GM13976 (cell line): ENCODE measurements at regions not wholly inside any gene's neighbourhood (a gene's known extent, or its start where the extent isn't known, plus 50 kb on each side); places are given as distances from the start of the nearest gene placed in this dataset.

Source experiments
- DNase-seq: peaks from one replicate; pipeline ENCODE4 v3.0.0; 2012; ENCODE audit warnings: low spot score
- CTCF ChIP-seq: IDR thresholded peaks from 2 replicates; pipeline ENCODE4 v1.5.1; 2012; ENCODE audit warnings: borderline replicate concordance, mild to moderate bottlenecking; ENCODE audit not compliant: insufficient read depth; ENCODE audit errors: extremely low read depth, missing control alignments, control extremely low read depth
- in situ Hi-C: fragments of 300-500 bp; cut with MboI; formaldehyde crosslinking; loops from one replicate; pipeline ENCODE4 v1.12.0; 2022; ENCODE audit warnings: low sequenced_read_pairs, mixed read lengths, inconsistent platforms; ENCODE audit not compliant: unreplicated experiment

GRCh38 chr5:74423383-74423782 is 217.1 kb downstream of the ENC1 start:
- DNase-seq = no peak
- in situ Hi-C loops = no loop called here
- TF ChIP-seq CTCF = no peak

DNA sequence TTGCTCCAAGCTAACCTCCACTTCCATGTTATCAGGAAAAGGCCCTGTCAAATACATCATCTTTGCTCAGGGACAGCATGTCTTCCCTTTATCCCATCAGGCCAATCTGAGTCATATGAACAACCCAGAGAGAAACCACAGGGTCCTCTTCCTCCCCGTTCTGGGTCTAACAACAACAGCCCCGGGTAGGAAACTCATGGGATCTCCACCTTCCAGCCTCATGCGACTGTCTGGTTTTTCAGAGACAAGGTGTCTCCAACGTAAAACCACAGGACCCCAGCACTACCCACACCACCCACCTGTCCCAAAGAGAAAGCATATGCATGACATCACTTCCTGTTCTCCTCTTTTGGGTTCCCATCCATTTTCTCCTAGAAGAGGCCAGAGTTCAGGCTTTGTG is 217.9 kb downstream of the ENC1 start:
- no peak for TF ChIP-seq CTCF
- in situ Hi-C loops = no loop called here

GRCh38 chr5:74422030-74422429 is 218.5 kb downstream of the ENC1 start:
- TF ChIP-seq CTCF = no peak
- DNase-seq = no peak
- in situ Hi-C loops = no loop called here

More for the DNA sequence above, 217.9 kb downstream of the ENC1 start:
- DNase-seq = no peak

DNA sequence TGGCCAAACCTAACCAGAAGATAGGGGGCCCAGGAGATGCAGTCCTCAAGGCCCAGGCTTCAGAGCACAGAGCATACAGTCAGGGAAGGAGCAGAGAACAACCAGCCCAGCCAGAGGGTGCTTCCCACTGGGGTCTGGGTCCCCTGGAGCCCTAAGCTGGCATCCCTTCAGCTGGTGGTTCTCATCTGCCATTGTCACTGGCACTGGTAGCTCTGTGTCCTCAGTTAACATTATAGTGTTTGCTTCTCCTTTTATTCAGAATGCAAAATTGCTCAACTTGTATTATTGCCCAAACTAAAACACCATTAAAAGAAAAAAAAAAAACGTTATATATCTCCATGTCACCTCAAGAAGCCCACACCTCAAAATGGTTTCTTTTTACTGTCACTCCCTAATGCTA is 219.2 kb downstream of the ENC1 start:
- no peak for TF ChIP-seq CTCF
- in situ Hi-C loops = no loop called here
- no peak for DNase-seq

GRCh38 chr5:74420947-74421346 is 219.6 kb downstream of the ENC1 start:
- in situ Hi-C loops = no loop called here
- TF ChIP-seq CTCF = no peak
- no peak for DNase-seq

- in situ Hi-C loops = no loop called here
- no peak for DNase-seq
- no peak for TF ChIP-seq CTCF
Observed at GRCh38 chr5:74420220-74420619, 220.3 kb downstream of the ENC1 start.

- DNase-seq = no peak
- in situ Hi-C loops = no loop called here
- TF ChIP-seq CTCF = no peak
Observed at GRCh38 chr5:74419468-74419867, 221.1 kb downstream of the ENC1 start.
